ENCODE measurements at regions not wholly inside any gene's neighbourhood (a gene's known extent, or its start where the extent isn't known, plus 50 kb on each side); places are given as distances from the start of the nearest gene placed in this dataset.

DNA sequence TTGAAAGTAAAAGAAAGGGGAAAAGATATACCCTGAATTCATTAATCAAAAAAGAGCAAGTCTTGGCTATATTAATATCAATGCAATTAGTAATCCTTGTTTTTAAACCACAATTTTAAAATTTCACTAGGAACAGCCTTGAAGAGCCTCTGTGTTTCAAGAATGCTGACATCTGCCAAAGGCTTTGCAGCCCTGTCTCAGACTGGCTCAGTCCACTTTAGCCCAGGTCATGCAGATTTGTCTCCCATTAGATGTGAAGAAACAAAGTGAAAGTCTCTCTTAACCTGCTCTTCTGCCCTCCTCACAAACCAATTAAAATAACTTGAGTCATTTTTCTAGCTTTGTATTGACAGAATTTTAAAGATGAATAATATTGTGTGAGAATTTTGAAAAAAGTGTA lies 102.7 kb upstream of the CARMIL1 start:
- Histone ChIP-seq H3K4me1 (ENCODE audit: insufficient read depth) (peaks cover 25% of the 10 kb centered on the region), H3K9me2 (replicated peaks; ENCODE audit: insufficient read depth) (no peaks in the 10 kb centered on the region), H4K20me1 (ENCODE audit: insufficient read depth, poor library complexity, severe bottlenecking) (no peaks in the 10 kb centered on the region), H3K9me3 (ENCODE audit: low read depth) (no peaks in the 10 kb centered on the region), H3K27me3 (no peaks in the 10 kb centered on the region), H3K27ac (no peak overlapping the region), H3K36me3 (replicated peaks; ENCODE audit: insufficient read depth, low read depth) (no peaks in the 10 kb centered on the region), H2AFZ (no peak overlapping the region), H3K4me2 (no peak overlapping the region), H3K4me3 (no peak overlapping the region), H3K79me2 (no peaks in the 10 kb centered on the region)
- TF ChIP-seq CTCF (IDR thresholded peaks at IDR 0.05; ENCODE audit: poor library complexity) (no peak), EZH2phosphoT487 (IDR thresholded peaks at IDR 0.05; ENCODE audit: low read depth, severe bottlenecking, unreplicated experiment) (no peak), EZH2 (IDR thresholded peaks at IDR 0.05; ENCODE audit: borderline replicate concordance) (no peak)
- DNase-seq (ENCODE audit: low spot score) = no peak

GRCh38 chr6:25177500-25178028 lies 101.6 kb upstream of the CARMIL1 start:
- WGBS (ENCODE audit: low lambda C conversion rate, missing lambda C conversion rate) = 100% methylated on average over 1 of the region's 1 CpG
- no peaks in the 10 kb centered on the region for H3K9me3 ChIP-seq (ENCODE audit: low read depth)
- H3K9me2 ChIP-seq (replicated peaks; ENCODE audit: insufficient read depth) = no peaks in the 10 kb centered on the region
- peaks cover 25% of the 10 kb centered on the region for H3K4me1 ChIP-seq (ENCODE audit: insufficient read depth)
- DNase-seq (ENCODE audit: low spot score) = no peak
- H3K79me2 ChIP-seq = no peaks in the 10 kb centered on the region
- no peak overlapping the region for H2AFZ ChIP-seq
- no peaks in the 10 kb centered on the region for H3K27me3 ChIP-seq
- no peak for TF ChIP-seq CTCF (IDR thresholded peaks at IDR 0.05; ENCODE audit: poor library complexity)
- no peak for TF ChIP-seq EZH2 (IDR thresholded peaks at IDR 0.05; ENCODE audit: borderline replicate concordance)
- no peak for TF ChIP-seq EZH2phosphoT487 (IDR thresholded peaks at IDR 0.05; ENCODE audit: low read depth, severe bottlenecking, unreplicated experiment)
- no peak overlapping the region for H3K4me3 ChIP-seq
- H4K20me1 ChIP-seq (ENCODE audit: insufficient read depth, poor library complexity, severe bottlenecking) = no peaks in the 10 kb centered on the region
- no peak overlapping the region for H3K27ac ChIP-seq
- no peak overlapping the region for H3K4me2 ChIP-seq
- no peaks in the 10 kb centered on the region for H3K36me3 ChIP-seq (replicated peaks; ENCODE audit: insufficient read depth, low read depth)

GRCh38 chr6:25178336-25179035 lies 100.7 kb upstream of the CARMIL1 start:
- Histone ChIP-seq H3K4me2 (no peak overlapping the region), H3K27me3 (no peaks in the 10 kb centered on the region), H3K79me2 (no peaks in the 10 kb centered on the region), H3K36me3 (replicated peaks; ENCODE audit: insufficient read depth, low read depth) (no peaks in the 10 kb centered on the region), H3K4me1 (ENCODE audit: insufficient read depth) (peaks cover 21% of the 10 kb centered on the region), H2AFZ (no peak overlapping the region), H3K9me3 (ENCODE audit: low read depth) (no peaks in the 10 kb centered on the region), H4K20me1 (ENCODE audit: insufficient read depth, poor library complexity, severe bottlenecking) (no peaks in the 10 kb centered on the region), H3K9me2 (replicated peaks; ENCODE audit: insufficient read depth) (no peaks in the 10 kb centered on the region), H3K4me3 (no peak overlapping the region), H3K27ac (peak overlapping the region; percentile 44)
- no peak for DNase-seq (ENCODE audit: low spot score)
- TF ChIP-seq EZH2 (IDR thresholded peaks at IDR 0.05; ENCODE audit: borderline replicate concordance) = no peak
- no peak for TF ChIP-seq EZH2phosphoT487 (IDR thresholded peaks at IDR 0.05; ENCODE audit: low read depth, severe bottlenecking, unreplicated experiment)
- no peak for TF ChIP-seq CTCF (IDR thresholded peaks at IDR 0.05; ENCODE audit: poor library complexity)
- WGBS (ENCODE audit: low lambda C conversion rate, missing lambda C conversion rate) = 82% methylated on average over 8 of the region's 8 CpGs

All from hepatocyte (in vitro differentiated cells).